Calu3 (cell line): ENCODE measurements at regions not wholly inside any gene's neighbourhood (a gene's known extent, or its start where the extent isn't known, plus 50 kb on each side); places are given as distances from the start of the nearest gene placed in this dataset.

Source experiments
- BruUV-seq: library from RNA; stranded (reverse); fragments of 400-500 nt; replicated peaks from 2 replicates; lab custom pipeline; 2021; lab: Mats Ljungman, UMichigan
- CTCF ChIA-PET: fragments of 300-600 bp; sonication (Branson Sonifier 250); formaldehyde crosslinking; loops from one replicate; lab custom pipeline; 2022; ENCODE audit warnings: antibody characterized with exemption; lab: Charles Lee
- DNase-seq: peaks from one replicate; pipeline ENCODE4 v3.0.0; 2022
- H3K27ac Mint-ChIP-seq: one replicate; pipeline ENCODE4 v1.8.0; 2022; ENCODE audit warnings: mixed read lengths; ENCODE audit not compliant: unreplicated experiment
- H3K27me3 Mint-ChIP-seq: one replicate; pipeline ENCODE4 v1.8.0; 2022; ENCODE audit warnings: mixed read lengths; ENCODE audit not compliant: unreplicated experiment
- H3K36me3 Mint-ChIP-seq: one replicate; pipeline ENCODE4 v1.8.0; 2022; ENCODE audit warnings: mild to moderate bottlenecking, moderate library complexity, mixed read lengths; ENCODE audit not compliant: insufficient read depth, unreplicated experiment
- H3K4me1 Mint-ChIP-seq: one replicate; pipeline ENCODE4 v1.8.0; 2022; ENCODE audit warnings: mild to moderate bottlenecking, low read depth, mixed read lengths; ENCODE audit not compliant: unreplicated experiment
- H3K4me3 Mint-ChIP-seq: one replicate; pipeline ENCODE4 v1.8.0; 2022; ENCODE audit warnings: mild to moderate bottlenecking, low read depth, moderate library complexity, mixed read lengths; ENCODE audit not compliant: unreplicated experiment
- H3K9me3 Mint-ChIP-seq: one replicate; pipeline ENCODE4 v1.8.0; 2022; ENCODE audit warnings: low read depth, mixed read lengths; ENCODE audit not compliant: unreplicated experiment
- CTCF ChIP-seq: fragments of 200-600 bp; IDR thresholded peaks from one replicate; pipeline ENCODE4 v1.8.0; 2022; ENCODE audit warnings: antibody characterized with exemption; ENCODE audit not compliant: unreplicated experiment
- intact Hi-C: fragments of 100-400 bp; cut with micrococcal nuclease; formaldehyde crosslinking; loops from one replicate; pipeline ENCODE4 v1.10.0; 2022; ENCODE audit not compliant: unreplicated experiment

GRCh38 chr14:104438166-104438887 lies 141.2 kb upstream of the C14orf180 start:
- TF ChIP-seq CTCF, result no peak
- peaks cover 5% of the 10 kb centered on the region for H3K36me3 Mint-ChIP-seq
- peaks cover 14% of the 10 kb centered on the region for H3K27me3 Mint-ChIP-seq
- H3K9me3 Mint-ChIP-seq, result peaks cover 2% of the 10 kb centered on the region
- H3K27ac Mint-ChIP-seq, result no peak overlapping the region
- no TSS peak for BruUV-seq
- intact Hi-C loops, result no loop called here
- DNase-seq, result no peak
- CTCF ChIA-PET, result interaction anchor here (0.6 kb wide), 1 partner anchor 85 kb away, joined by 3 read pairs; no protein-coding TSS in a partner anchor
- peaks cover 9% of the 10 kb centered on the region for H3K4me1 Mint-ChIP-seq
- no peak overlapping the region for H3K4me3 Mint-ChIP-seq

GRCh38 chr14:104439625-104440024 lies 139.9 kb upstream of the C14orf180 start:
- CTCF ChIA-PET, result no interaction called here
- Mint-ChIP-seq H3K36me3 (peaks cover 5% of the 10 kb centered on the region), H3K9me3 (peaks cover 2% of the 10 kb centered on the region), H3K4me3 (no peak overlapping the region), H3K27me3 (peaks cover 26% of the 10 kb centered on the region), H3K4me1 (peaks cover 9% of the 10 kb centered on the region), H3K27ac (no peak overlapping the region)
- no peak for DNase-seq
- no TSS peak for BruUV-seq
- no peak for TF ChIP-seq CTCF
- intact Hi-C loops, result no loop called here

- Mint-ChIP-seq H3K9me3 (peaks cover 2% of the 10 kb centered on the region), H3K4me3 (no peak overlapping the region)
- CTCF ChIA-PET, result no interaction called here
Observed at GRCh38 chr14:104440297-104440956, 139.1 kb upstream of the C14orf180 start.

More at GRCh38 chr14:104440297-104440956, 139.1 kb upstream of the C14orf180 start:
- H3K4me1 Mint-ChIP-seq, result peaks cover 9% of the 10 kb centered on the region
- intact Hi-C loops, result no loop called here
- DNase-seq, result no peak
- no peak for TF ChIP-seq CTCF
- no peak overlapping the region for H3K27ac Mint-ChIP-seq
- peaks cover 34% of the 10 kb centered on the region for H3K27me3 Mint-ChIP-seq
- BruUV-seq, result no TSS peak
- peaks cover 5% of the 10 kb centered on the region for H3K36me3 Mint-ChIP-seq
